HCT116 (cell line): ENCODE measurements at regions not wholly inside any gene's neighbourhood (a gene's known extent, or its start where the extent isn't known, plus 50 kb on each side); places are given as distances from the start of the nearest gene placed in this dataset.

Experiments
- ATAC-seq: fragments of 200-7000 bp; cut with Tn5 transposase; 2 replicates; pipeline ENCODE4 v1.9.1; 2020; ENCODE audit warnings: mild to moderate bottlenecking, moderate library complexity
- BruUV-seq: library from RNA; stranded (reverse); fragments of 400-500 nt; replicated peaks from 2 replicates; lab custom pipeline; 2021; lab: Mats Ljungman, UMichigan
- CTCF ChIA-PET: fragments of 300-600 bp; sonication (Branson Sonifier 250); formaldehyde crosslinking; loops from one replicate; lab custom pipeline; 2021; ENCODE audit warnings: antibody characterized with exemption; lab: Charles Lee
- POLR2A ChIA-PET: fragments of 300-600, 350-600 bp; sonication (Branson Sonifier 250); formaldehyde crosslinking; loops from one replicate; lab custom pipeline; 2021; ENCODE audit warnings: antibody characterized with exemption; lab: Charles Lee
- RAD21 ChIA-PET, 2 experiments: fragments of 300-600 bp; sonication (Branson Sonifier 250); formaldehyde crosslinking; loops; one replicate each; lab custom pipeline; 2023; ENCODE audit warnings: low total read pairs in 2 of 2; ENCODE audit not compliant: uncharacterized antibody in 2 of 2, unreplicated experiment in 2 of 2, low non-redundant PET in 1 of 2; lab: Charles Lee
- DNase-seq: peaks from one replicate; pipeline ENCODE4 v3.0.0-alpha.2; 2010; ENCODE audit warnings: low read depth, low spot score
- H2AFZ ChIP-seq: fragments of 200-600 bp; shearing (Covaris generic), sonication (generic); 2 replicates; pipeline ENCODE4 v1.6.1; 2017; ENCODE audit warnings: low read depth, mixed run types, mixed read lengths, antibody characterized with exemption, low read length; ENCODE audit not compliant: poor library complexity, severe bottlenecking
- H3K27ac ChIP-seq: 2 replicates; pipeline ENCODE4 v1.5.1; 2012; ENCODE audit warnings: low read depth, low read length
- H3K27me3 ChIP-seq: fragments of 200-600 bp; sonication (generic); 2 replicates; pipeline ENCODE4 v1.6.1; 2016; ENCODE audit warnings: mixed run types, low read length, mixed read lengths; ENCODE audit not compliant: insufficient read depth
- H3K36me3 ChIP-seq, 2 experiments: fragments of 200-500 bp in 1 of 2; fragments of 200-600 bp in 1 of 2; sonication (Bioruptor generic) in 1 of 2; sonication (generic) in 1 of 2; 2 replicates each; pipeline versions ENCODE4 v1.5.1 to v1.6.1; 2014 to 2016; ENCODE audit warnings: low read length in 2 of 2, inconsistent platforms in 1 of 2, mixed read lengths in 1 of 2, mixed run types in 1 of 2; ENCODE audit not compliant: insufficient read depth in 2 of 2, control insufficient read depth in 1 of 2
- H3K4me1 ChIP-seq, 2 experiments: fragments of 200-600 bp in 1 of 2; sonication (generic) in 1 of 2; 2 replicates each; pipeline versions ENCODE4 v1.5.1 to v1.6.1; 2012 to 2017; ENCODE audit warnings: low read length in 2 of 2, inconsistent platforms in 1 of 2, mild to moderate bottlenecking in 1 of 2, mixed read lengths in 1 of 2, mixed run types in 1 of 2, moderate library complexity in 1 of 2; ENCODE audit not compliant: insufficient read depth in 2 of 2, control insufficient read depth in 1 of 2
- H3K4me2 ChIP-seq: fragments of 200-600 bp; sonication (generic); 2 replicates; pipeline ENCODE4 v1.6.1; 2017; ENCODE audit warnings: mixed run types, low read length, mixed read lengths
- H3K4me3 ChIP-seq, 2 experiments: fragments of 200-600 bp in 1 of 2; sonication (generic) in 1 of 2; replicated peaks in 1 of 2; 2 replicates each; pipeline ENCODE4 v1.5.1; 2011 to 2016; ENCODE audit warnings: low read length in 2 of 2, control low read depth in 1 of 2, low read depth in 1 of 2, mild to moderate bottlenecking in 1 of 2, mixed read lengths in 1 of 2, mixed run types in 1 of 2
- H3K79me2 ChIP-seq: fragments of 200-600 bp; sonication (generic); 2 replicates; pipeline ENCODE4 v1.6.1; 2017; ENCODE audit warnings: mild to moderate bottlenecking, mixed run types, low read length, moderate library complexity, mixed read lengths; ENCODE audit not compliant: insufficient read depth
- H3K9ac ChIP-seq: fragments of 200-600 bp; sonication (generic); 2 replicates; pipeline ENCODE4 v1.6.1; 2016; ENCODE audit warnings: low read length, mixed read lengths
- H3K9me2 ChIP-seq: fragments of 200-600 bp; sonication (generic), shearing (Covaris generic); 2 replicates; pipeline ENCODE4 v1.6.1; 2017; ENCODE audit warnings: mixed run types, mild to moderate bottlenecking, moderate library complexity; ENCODE audit not compliant: insufficient read depth
- H3K9me3 ChIP-seq, 2 experiments: fragments of 200-500 bp in 1 of 2; fragments of 200-600 bp in 1 of 2; sonication (Bioruptor generic) in 1 of 2; sonication (generic) in 1 of 2; 2 replicates each; pipeline ENCODE4 v1.6.1; 2014 to 2017; ENCODE audit warnings: low read length in 2 of 2, mixed read lengths in 2 of 2, inconsistent platforms in 1 of 2, low read depth in 1 of 2, mild to moderate bottlenecking in 1 of 2, mixed run types in 1 of 2, moderate library complexity in 1 of 2; ENCODE audit not compliant: control insufficient read depth in 1 of 2, insufficient read depth in 1 of 2
- H4K20me1 ChIP-seq: fragments of 200-600 bp; sonication (generic), shearing (Covaris generic); 2 replicates; pipeline ENCODE4 v1.6.1; 2017; ENCODE audit warnings: mixed run types, mild to moderate bottlenecking, moderate library complexity; ENCODE audit not compliant: insufficient read depth
- CBX3 ChIP-seq: IDR thresholded peaks from 2 replicates; pipeline ENCODE4 v1.6.1; 2012; ENCODE audit warnings: low read depth
- CEBPB ChIP-seq: IDR thresholded peaks from 2 replicates; pipeline ENCODE4 v1.6.1; 2012; ENCODE audit warnings: low read depth
- EGR1 ChIP-seq: IDR thresholded peaks from 2 replicates; pipeline ENCODE4 v1.6.1; 2012; ENCODE audit warnings: low read depth
- FOSL1 ChIP-seq: IDR thresholded peaks from 2 replicates; pipeline ENCODE4 v1.6.1; 2012; ENCODE audit warnings: low read depth
- POLR2AphosphoS5 ChIP-seq: IDR thresholded peaks from 2 replicates; pipeline ENCODE4 v1.6.1; 2011; ENCODE audit warnings: mild to moderate bottlenecking, low read depth, low read length, moderate library complexity
- RAD21 ChIP-seq: IDR thresholded peaks from 2 replicates; pipeline ENCODE4 v1.6.1; 2012; ENCODE audit warnings: low read depth, mild to moderate bottlenecking
- SRF ChIP-seq: IDR thresholded peaks from 2 replicates; pipeline ENCODE4 v1.6.1; 2012; ENCODE audit warnings: low read depth
- ZFX ChIP-seq: fragments of 450-650 bp; IDR thresholded peaks from 2 replicates; pipeline ENCODE4 v1.6.1; 2017
- ZNF274 ChIP-seq: fragments of 200-500 bp; sonication (Bioruptor generic); IDR thresholded peaks from 2 replicates; pipeline ENCODE4 v1.6.1; 2014; ENCODE audit warnings: mild to moderate bottlenecking, low read depth, low read length, inconsistent platforms
- intact Hi-C: fragments of 100-400 bp; cut with micrococcal nuclease; formaldehyde crosslinking; loops from 2 replicates; pipeline ENCODE4 v1.10.0; 2022
- TF ChIP-seq, protein P1 (sequence below), 3 experiments: fragments of 200-600 bp in 1 of 3; sonication (generic) in 1 of 3; IDR thresholded peaks in 2 of 3; conservative IDR thresholded peaks in 1 of 3; 2 replicates each; pipeline ENCODE4 v1.5.1; 2012 to 2017; ENCODE audit warnings: low read depth in 2 of 3, low read length in 2 of 3, antibody characterized with exemption in 1 of 3, borderline replicate concordance in 1 of 3, control low read depth in 1 of 3, mild to moderate bottlenecking in 1 of 3, mixed read lengths in 1 of 3, mixed run types in 1 of 3, moderate library complexity in 1 of 3; ENCODE audit not compliant: insufficient read depth in 1 of 3
- TF ChIP-seq, protein P2 (sequence below): IDR thresholded peaks from 2 replicates; pipeline ENCODE4 v1.6.1; 2011; ENCODE audit warnings: mild to moderate bottlenecking, low read length, moderate library complexity; ENCODE audit not compliant: insufficient replicate concordance; ENCODE audit errors: extremely low read depth

DNA sequence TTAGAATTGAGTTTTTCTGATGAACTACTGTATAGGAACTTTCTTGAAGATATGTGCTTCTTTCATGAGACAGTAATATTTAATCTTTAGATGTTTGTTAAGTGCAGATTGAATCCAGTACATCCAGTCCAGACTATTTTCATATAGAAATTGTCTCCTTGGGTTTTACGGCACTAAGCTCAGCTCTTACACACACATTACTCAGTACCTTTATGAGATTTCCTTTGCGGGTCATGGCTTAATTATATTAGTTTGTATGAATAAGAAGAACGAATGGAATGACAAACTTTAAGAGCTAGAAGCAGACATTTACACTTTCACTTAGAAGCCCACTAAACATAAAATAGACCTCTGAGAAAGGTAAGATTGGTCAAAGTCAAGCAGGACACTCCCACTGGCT is 223.3 kb upstream of the THUMPD2 start (continued):
- no peak for TF ChIP-seq ZNF274
- no peak for TF ChIP-seq CBX3
- TF ChIP-seq, protein P1, sequence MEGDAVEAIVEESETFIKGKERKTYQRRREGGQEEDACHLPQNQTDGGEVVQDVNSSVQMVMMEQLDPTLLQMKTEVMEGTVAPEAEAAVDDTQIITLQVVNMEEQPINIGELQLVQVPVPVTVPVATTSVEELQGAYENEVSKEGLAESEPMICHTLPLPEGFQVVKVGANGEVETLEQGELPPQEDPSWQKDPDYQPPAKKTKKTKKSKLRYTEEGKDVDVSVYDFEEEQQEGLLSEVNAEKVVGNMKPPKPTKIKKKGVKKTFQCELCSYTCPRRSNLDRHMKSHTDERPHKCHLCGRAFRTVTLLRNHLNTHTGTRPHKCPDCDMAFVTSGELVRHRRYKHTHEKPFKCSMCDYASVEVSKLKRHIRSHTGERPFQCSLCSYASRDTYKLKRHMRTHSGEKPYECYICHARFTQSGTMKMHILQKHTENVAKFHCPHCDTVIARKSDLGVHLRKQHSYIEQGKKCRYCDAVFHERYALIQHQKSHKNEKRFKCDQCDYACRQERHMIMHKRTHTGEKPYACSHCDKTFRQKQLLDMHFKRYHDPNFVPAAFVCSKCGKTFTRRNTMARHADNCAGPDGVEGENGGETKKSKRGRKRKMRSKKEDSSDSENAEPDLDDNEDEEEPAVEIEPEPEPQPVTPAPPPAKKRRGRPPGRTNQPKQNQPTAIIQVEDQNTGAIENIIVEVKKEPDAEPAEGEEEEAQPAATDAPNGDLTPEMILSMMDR (IDR thresholded peaks at IDR 0.05 in 2 of 3, conservative IDR thresholded peaks at IDR 0.05 in 1 of 3; ENCODE audit: borderline replicate concordance in 1 of 3, insufficient read depth in 1 of 3, low read depth in 2 of 3, low read length in 2 of 3): no peak
- no peak for TF ChIP-seq SRF

DNA sequence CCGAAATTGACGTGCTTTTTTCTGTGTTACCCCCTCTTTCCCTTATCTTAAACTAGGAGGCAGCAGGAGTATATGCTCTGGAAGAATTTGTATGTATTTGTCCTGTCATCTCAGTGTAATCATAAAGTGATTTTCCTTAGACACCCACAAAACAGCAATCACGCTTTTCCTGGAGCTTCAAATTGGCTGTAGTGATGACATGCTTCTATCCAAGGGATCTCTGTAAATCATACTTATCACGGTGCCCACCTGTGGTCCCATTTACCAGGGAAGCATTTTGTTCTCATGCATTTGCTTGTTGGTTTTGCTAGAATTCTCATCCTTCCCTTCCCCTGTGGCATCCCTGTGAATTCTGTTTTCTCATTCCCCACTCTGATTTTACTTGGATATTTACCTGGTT is 220.8 kb upstream of the THUMPD2 start:
- Histone ChIP-seq H3K79me2 (no peaks in the 10 kb centered on the region), H2AFZ (no peak overlapping the region), H3K27me3 (no peaks in the 10 kb centered on the region), H3K4me2 (no peak overlapping the region)
- ChIA-PET CTCF (no interaction called here), RAD21 (no interaction called here)
- no peak for DNase-seq
- no TSS peak for BruUV-seq
- TF ChIP-seq SRF (no peak), ZFX (no peak), RAD21 (no peak), FOSL1 (no peak), ZNF274 (no peak)
- TF ChIP-seq, all 23 proteins: peak for 0
- peaks cover 0 to 8% of the 10 kb centered on the region in 2 experiments; a peak in 2 of 4 replicates for H3K4me1 ChIP-seq
- ATAC-seq: no peak
- intact Hi-C loops: no loop called here
- no peak overlapping the region for H3K4me3 ChIP-seq
- H4K20me1 ChIP-seq: no peaks in the 10 kb centered on the region
- H3K9me3 ChIP-seq: no peaks in the 10 kb centered on the region
- no peaks in the 10 kb centered on the region for H3K36me3 ChIP-seq
- no peak overlapping the region for H3K27ac ChIP-seq
- POLR2A ChIA-PET: no interaction called here
- no peak overlapping the region for H3K9ac ChIP-seq
- no peaks in the 10 kb centered on the region for H3K9me2 ChIP-seq

DNA sequence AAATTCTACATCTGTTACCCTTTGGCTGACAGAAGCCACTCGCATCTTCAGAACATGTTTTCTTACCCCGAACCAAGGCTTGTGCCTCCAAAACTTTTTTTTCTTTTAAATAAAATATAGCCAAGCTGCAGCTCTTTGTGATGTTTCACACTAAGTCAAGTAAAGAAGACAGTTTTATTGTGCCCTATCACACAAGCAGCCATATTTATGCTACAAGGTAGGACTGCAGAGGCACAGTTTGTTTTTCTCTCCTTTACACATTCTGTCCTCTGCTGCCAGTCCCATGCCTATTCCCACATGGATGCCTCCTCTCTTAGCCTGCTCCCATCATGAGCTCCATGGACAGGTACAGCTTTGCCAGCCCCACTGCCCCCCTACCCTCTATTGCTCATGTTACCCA is 219.6 kb upstream of the THUMPD2 start:
- H3K27me3 ChIP-seq: no peaks in the 10 kb centered on the region

More for the DNA sequence above, 219.6 kb upstream of the THUMPD2 start:
- ATAC-seq (no peak), DNase-seq (no peak)
- H3K36me3 ChIP-seq: no peaks in the 10 kb centered on the region
- no peaks in the 10 kb centered on the region for H3K9me2 ChIP-seq
- ChIA-PET POLR2A (no interaction called here), RAD21 (no interaction called here), CTCF (no interaction called here)
- H3K9me3 ChIP-seq: no peaks in the 10 kb centered on the region
- intact Hi-C loops: no loop called here
- no peak overlapping the region for H3K4me3 ChIP-seq
- no TSS peak for BruUV-seq
- no peak overlapping the region for H3K27ac ChIP-seq
- TF ChIP-seq, protein P2, sequence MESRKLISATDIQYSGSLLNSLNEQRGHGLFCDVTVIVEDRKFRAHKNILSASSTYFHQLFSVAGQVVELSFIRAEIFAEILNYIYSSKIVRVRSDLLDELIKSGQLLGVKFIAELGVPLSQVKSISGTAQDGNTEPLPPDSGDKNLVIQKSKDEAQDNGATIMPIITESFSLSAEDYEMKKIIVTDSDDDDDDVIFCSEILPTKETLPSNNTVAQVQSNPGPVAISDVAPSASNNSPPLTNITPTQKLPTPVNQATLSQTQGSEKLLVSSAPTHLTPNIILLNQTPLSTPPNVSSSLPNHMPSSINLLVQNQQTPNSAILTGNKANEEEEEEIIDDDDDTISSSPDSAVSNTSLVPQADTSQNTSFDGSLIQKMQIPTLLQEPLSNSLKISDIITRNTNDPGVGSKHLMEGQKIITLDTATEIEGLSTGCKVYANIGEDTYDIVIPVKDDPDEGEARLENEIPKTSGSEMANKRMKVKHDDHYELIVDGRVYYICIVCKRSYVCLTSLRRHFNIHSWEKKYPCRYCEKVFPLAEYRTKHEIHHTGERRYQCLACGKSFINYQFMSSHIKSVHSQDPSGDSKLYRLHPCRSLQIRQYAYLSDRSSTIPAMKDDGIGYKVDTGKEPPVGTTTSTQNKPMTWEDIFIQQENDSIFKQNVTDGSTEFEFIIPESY: no peak
- TF ChIP-seq SRF: no peak
- no peak for TF ChIP-seq FOSL1
- no peak for TF ChIP-seq CBX3
- TF ChIP-seq CEBPB: no peak
- no peak for TF ChIP-seq EGR1
- TF ChIP-seq POLR2AphosphoS5: no peak
- no peaks in the 10 kb centered on the region for H4K20me1 ChIP-seq
- H2AFZ ChIP-seq: no peak overlapping the region
- H3K9ac ChIP-seq: no peak overlapping the region
- H3K4me1 ChIP-seq: peaks cover 0 to 8% of the 10 kb centered on the region in 2 experiments; a peak in 2 of 4 replicates
- no peaks in the 10 kb centered on the region for H3K79me2 ChIP-seq
- no peak overlapping the region for H3K4me2 ChIP-seq
